HEK293T (cell line): ENCODE measurements at regions not wholly inside any gene's neighbourhood (a gene's known extent, or its start where the extent isn't known, plus 50 kb on each side); places are given as distances from the start of the nearest gene placed in this dataset.

Source experiments
- ARNT ChIP-seq: fragments of 450-650 bp; IDR thresholded peaks from 2 replicates; pipeline ENCODE4 v1.6.1; 2017; ENCODE audit warnings: mild to moderate bottlenecking
- ELF4 ChIP-seq: fragments of 450-650 bp; IDR thresholded peaks from 2 replicates; pipeline ENCODE4 v1.6.1; 2017; ENCODE audit warnings: antibody characterized with exemption
- FOXA1 ChIP-seq: fragments of 450-650 bp; IDR thresholded peaks from 2 replicates; pipeline ENCODE4 v1.6.1; 2016; ENCODE audit warnings: mild to moderate bottlenecking
- FOXK2 ChIP-seq: fragments of 450-650 bp; IDR thresholded peaks from 2 replicates; pipeline ENCODE4 v1.6.1; 2016; ENCODE audit warnings: mild to moderate bottlenecking
- FOXM1 ChIP-seq: fragments of 450-650 bp; IDR thresholded peaks from 2 replicates; pipeline ENCODE4 v1.6.1; 2017; ENCODE audit warnings: mild to moderate bottlenecking, borderline replicate concordance
- HDGF ChIP-seq: fragments of 450-650 bp; IDR thresholded peaks from 2 replicates; pipeline ENCODE4 v1.6.1; 2017; ENCODE audit warnings: antibody characterized with exemption, borderline replicate concordance
- L3MBTL2 ChIP-seq: fragments of 450-650 bp; conservative IDR thresholded peaks from 2 replicates; pipeline ENCODE4 v1.6.1; 2016; ENCODE audit warnings: mild to moderate bottlenecking
- ZNF384 ChIP-seq: fragments of 450-650 bp; IDR thresholded peaks from 2 replicates; pipeline ENCODE4 v1.6.1; 2016

- TF ChIP-seq ARNT (no peak), L3MBTL2 (no peak), FOXK2 (no peak), FOXM1 (no peak), ELF4 (no peak), HDGF (no peak), FOXA1 (no peak), ZNF384 (no peak)
Observed at GRCh38 chr3:72445827-72446217, 402.4 kb downstream of the SHQ1 start.
